Femur (tissue), 1 donor: ENCODE measurements at regions not wholly inside any gene's neighbourhood (a gene's known extent, or its start where the extent isn't known, plus 50 kb on each side); places are given as distances from the start of the nearest gene placed in this dataset.

Source experiments
- DNase-seq: peaks from one replicate; pipeline ENCODE4 v3.0.0-alpha.2; 2017

- no peak for DNase-seq
Measured at GRCh38 chr2:181308766-181309515, 148.2 kb upstream of the ITGA4 start.

DNA sequence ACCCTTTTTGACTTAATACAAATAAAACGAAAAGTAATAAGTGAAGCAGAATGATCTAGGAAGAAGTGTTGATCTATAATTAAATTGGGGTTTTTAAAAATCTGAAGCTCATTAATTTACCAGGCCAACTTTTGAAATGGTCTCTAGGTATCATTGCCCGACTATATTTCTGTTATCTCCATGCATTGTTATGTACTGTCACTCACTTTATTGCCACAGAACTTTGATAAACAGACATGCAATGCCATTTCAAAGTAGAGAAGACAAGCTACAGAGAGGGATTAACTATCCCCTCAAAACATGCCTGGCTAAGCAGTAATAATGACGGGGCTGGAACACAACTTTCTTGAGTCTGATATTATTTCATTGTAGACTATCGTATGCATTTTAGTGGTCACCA lies 147.6 kb upstream of the ITGA4 start:
- no peak for DNase-seq

DNA sequence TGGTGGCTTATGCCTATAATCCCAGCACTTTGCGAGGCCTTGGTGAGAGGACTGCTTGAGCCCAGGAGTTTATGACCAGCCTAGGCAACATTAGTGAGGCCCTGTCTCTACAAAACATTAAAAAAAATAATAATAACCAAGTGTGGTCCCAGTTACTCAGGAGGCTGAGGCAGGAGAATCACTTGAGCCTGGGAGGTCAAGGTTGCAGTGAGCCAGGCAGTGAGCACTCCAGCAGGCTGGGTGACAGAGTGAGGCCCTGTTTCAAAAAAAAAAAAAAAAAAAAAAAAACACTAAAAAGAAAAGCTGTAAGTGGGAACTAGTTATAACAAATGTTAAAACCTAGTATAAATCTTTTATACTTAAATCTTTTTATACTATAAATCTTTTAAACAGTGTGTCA lies 146.2 kb upstream of the ITGA4 start:
- no peak for DNase-seq

DNA sequence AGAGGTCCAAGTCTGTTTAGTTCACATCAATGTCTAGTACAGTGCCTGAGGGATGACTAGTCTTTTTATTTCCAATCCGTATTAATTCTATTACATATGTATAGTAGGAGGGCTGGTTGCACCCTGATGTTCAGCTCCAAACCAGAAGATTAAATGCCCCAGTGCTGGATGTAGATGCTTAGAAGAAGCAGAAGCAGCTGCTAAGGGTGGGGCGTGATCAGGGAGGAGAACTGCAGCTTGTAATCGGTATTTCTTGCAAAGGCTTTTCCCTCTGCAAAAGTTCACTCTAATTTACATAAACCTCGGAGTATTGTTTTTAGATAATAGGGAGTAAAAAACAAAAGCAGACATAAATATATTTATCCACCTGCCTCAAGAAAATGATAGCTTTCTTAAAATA lies 145.3 kb upstream of the ITGA4 start:
- no peak for DNase-seq

DNA sequence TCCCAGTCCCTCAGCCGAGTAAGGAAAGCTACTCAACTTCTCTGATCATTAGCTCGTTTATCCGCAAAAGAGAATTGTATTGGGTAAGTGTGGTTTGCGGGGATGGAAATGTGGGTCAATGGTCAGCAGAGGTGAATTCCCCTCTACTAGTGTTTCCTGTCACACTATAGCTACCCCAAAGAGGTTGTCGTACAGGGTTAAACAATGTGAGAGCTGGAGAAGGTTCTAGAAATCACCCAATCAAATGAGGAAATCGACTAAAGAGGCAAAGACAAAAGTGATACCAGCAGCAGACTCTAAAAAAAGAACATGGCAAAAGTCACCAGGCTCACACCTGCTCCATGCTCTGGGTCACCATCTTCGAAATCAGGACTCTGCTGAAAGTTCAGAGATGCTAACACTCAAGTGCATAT lies 144.7 kb upstream of the ITGA4 start:
- DNase-seq, result no peak

DNA sequence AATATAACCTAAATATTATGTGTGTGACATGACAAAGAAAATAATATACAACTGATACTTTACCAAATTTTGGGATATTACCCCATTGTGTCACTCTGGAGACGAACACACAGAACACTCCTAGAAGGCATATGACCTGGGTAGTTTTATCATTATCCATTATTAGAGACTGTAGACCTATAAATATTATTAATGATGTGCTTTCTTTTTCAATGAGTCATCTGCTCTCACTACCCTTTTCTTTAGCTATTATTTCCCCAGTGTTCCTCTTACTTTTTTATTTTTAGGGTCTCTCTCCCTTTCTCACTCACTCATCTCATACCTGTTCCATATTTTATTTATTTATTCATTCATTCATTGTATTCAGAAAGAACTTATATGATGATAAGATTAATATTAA lies 143.3 kb upstream of the ITGA4 start:
- DNase-seq, result no peak

DNA sequence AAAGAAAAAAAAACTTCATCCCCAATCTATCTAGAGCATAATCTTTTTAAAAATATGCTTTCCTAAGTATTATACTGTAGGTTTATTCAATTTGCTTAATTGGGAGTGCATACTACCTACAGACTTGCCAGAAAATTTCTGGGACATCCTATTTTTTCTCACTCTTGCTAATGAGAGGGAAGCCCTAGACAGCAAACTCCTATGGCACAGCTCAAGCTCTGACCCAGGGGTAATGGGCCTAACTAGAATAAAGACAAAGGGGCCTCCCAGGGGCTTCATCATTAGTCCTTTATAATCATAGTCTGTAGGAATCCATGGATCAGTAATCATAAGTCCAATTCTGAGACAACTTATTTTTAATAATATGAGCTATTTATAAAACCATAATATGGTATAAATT lies 142.6 kb upstream of the ITGA4 start:
- no peak for DNase-seq

GRCh38 chr2:181317511-181317910 lies 139.7 kb upstream of the ITGA4 start:
- DNase-seq, result no peak

GRCh38 chr2:181318504-181319280 lies 138.5 kb upstream of the ITGA4 start:
- no peak for DNase-seq

GRCh38 chr2:181319286-181319685 lies 137.9 kb upstream of the ITGA4 start:
- DNase-seq, result no peak

DNA sequence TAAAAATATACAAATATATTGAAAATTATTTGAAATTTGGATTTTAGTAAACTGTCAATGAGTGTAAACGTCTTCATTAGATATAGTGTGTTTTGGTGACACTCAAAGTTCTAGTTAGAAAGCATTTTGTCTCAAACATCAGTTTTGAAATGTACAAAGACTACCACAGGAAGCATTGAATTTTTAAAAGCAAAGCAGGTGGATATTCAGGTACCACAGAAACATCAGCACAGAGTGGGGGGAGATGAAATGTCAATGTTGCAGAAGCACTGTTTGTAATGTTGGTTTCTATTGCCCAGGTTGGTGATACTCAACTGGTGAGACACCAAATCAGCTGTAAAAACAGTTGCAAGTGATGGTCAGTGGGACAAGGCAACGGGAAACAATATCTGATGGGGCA lies 136.5 kb upstream of the ITGA4 start:
- DNase-seq, result no peak

GRCh38 chr2:181324912-181325311 lies 132.3 kb upstream of the ITGA4 start:
- DNase-seq, result no peak

GRCh38 chr2:181326661-181327060 lies 130.5 kb upstream of the ITGA4 start:
- no peak for DNase-seq

- no peak for DNase-seq
Measured at GRCh38 chr2:181330286-181330685, 126.9 kb upstream of the ITGA4 start.

DNA sequence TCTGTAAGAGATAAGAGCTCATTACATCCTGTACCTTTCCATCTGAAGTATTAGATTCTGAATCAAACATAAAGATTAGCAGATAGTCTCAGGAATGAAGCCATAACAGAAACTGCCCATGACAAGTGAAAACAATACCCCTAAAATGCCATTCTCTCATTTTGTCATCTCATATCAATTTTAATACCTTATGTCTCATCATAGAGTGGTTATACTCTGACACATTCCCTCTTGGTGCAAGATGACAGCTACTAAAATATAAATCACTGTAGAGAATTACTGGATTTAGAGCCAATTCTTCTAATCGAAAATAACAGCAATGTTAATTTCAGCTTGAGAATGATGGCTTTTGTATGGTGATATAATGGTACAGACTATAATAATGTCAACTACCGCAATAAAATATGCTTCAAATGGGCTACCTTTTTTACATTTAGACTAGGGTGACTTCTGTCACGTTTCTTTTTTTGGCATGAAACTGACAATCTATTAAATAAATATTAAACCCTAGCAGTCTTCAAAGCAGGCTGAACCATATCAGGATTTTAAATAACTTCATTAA lies 125.1 kb upstream of the ITGA4 start:
- DNase-seq, result no peak

DNA sequence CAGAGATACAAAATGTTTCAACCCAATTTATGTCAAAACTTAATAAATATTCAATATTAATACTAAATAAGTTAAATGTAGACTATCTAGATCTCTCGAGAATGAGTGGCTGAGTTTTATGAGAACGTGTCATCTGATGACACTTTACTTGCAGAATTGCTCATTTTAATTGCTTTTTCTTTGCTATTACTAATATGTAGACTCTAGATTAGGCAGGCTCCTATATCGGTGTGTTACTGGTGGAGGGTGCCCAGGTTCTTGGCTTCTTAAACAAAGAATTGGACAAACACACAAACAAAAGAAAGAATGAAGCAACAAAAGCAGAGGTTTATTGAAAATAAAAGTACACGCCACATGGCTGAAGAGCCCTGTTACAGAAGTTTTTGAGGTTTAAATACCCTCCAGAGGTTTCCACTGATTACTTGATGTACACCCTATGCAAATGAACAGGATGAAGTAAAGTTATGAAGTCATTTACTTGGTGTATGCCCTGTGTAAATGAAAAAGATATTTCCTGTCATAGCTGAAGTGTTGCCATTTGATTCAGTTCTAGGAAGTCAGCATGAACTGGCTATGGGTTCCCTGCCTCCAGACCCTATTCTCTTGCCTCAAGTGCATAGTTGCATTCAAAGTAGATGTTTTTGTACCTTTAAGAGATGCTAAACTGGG lies 122.9 kb upstream of the ITGA4 start:
- DNase-seq, result no peak

DNA sequence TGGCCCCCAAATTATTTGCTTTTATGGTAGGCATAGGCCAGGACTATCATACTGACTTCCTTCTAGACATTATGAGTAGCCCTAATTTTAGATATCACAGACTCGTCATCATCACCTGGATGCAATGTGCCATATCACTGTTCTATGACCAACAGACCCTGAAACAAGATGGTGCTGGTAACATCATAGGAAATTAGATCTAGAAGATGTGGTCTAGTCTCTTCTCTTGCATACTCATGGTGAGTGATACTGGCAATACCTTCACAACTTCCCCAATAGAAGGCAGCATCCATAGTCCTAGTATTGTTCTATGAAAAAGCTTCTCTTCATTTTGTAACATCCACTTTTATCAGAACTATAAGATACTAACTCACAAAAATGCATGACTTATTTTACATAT lies 116.3 kb upstream of the ITGA4 start:
- DNase-seq, result no peak

DNA sequence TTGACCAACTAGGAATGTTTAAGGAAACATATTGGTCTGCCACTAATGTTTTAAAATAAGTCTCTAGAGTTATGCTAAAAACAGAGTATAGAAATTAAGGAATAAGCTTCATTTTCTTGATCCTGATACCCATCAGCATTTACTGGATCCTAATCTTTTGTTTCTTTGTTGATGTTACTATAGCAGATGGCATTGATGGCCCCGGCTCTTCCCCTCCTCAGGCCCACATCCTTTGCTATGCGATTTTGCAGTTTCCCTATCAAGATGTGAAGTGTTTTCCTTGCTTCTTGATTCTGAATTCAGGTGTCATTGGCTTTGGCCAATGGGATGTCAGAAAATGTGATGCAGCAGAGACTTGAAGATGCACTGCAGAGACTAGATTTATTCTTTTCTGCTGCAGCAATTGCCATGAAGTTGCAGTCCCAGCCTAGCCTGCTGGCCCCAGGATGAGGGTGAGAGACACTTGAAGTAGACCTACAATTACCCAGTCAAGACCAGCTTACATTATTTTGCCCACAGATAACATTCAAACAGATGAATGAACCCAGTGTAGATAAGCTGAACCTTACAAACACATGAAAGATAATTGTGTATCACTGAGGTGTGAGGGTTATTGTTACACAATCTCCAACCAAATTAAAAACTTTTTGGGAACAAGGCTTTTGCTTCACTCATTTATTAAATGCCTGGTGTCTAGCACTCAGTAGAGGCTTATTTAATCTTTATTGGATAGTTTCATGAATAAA lies 115.2 kb upstream of the ITGA4 start:
- no peak for DNase-seq

DNA sequence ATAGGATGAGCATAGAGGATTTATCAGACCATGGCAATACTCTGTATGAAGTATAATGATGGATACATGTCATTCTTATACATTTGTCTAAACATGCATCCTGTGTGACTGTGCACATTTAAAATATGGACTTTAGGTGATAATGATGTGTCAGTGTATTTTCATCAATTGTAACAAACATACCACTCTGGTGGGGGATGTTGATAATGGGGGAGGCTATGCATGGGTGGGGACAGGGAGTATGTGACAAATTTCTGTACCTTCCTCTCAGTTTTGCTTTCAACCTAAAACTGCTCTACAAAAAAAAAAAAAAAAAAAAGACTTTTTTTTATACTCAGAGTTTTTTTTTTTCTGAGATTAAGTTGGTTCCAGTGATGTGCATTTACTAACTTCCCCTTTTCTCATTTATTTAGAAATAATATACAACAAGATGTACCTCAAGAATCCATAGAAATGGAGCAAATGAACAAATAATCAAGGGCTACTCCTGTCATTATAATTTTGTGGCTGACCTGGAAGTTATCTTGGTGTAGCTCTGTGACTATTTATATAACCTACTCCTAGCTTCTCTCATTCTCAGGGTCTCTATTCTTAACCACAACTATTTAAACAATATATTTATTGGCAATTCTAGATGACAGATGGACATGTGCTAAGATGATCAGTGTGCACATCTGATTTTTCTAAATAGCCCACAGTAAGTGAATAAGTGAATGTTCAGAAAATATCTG lies 108.9 kb upstream of the ITGA4 start:
- DNase-seq, result no peak

GRCh38 chr2:181352158-181352557 lies 105.0 kb upstream of the ITGA4 start:
- no peak for DNase-seq

GRCh38 chr2:181354626-181355025 lies 102.6 kb upstream of the ITGA4 start:
- no peak for DNase-seq

DNA sequence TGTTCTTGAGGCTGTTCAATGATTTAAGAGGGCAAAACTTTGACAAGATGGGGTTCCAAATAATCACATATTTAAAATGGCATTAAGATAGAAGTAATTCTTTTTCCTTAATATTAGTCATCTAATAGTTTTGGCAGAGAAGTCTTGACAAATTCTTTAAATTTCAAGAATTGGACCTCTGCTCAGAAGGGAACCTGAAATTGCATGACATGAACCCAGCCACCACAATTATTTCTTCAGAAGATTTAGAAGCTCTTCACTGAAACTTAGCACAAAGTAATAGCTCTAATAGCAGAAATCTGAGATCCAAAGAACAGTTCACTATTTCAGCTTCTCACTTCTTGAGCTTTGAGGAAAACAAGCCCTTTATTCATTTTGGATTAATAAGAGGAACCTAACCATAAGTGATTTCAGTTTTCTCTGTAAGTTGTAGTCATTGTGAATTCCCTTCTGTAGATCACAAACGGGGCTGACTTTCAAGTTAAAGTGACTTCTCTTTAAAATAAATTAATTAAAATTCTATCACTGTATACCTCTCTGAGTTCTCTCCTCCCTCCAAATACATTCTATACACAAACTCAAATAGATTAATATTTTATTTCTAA lies 100.6 kb upstream of the ITGA4 start:
- DNase-seq, result no peak
